ENCODE measurements at regions not wholly inside any gene's neighbourhood (a gene's known extent, or its start where the extent isn't known, plus 50 kb on each side); places are given as distances from the start of the nearest gene placed in this dataset.
A peak's percentile ranks its signal among the peaks of the same experiment; 100 is the strongest.

- DNase-seq (ENCODE audit: low spot score) = no peak
These were observed 315.7 kb upstream of the C11orf87 start for GRCh38 chr11:109106151-109106906.

DNA sequence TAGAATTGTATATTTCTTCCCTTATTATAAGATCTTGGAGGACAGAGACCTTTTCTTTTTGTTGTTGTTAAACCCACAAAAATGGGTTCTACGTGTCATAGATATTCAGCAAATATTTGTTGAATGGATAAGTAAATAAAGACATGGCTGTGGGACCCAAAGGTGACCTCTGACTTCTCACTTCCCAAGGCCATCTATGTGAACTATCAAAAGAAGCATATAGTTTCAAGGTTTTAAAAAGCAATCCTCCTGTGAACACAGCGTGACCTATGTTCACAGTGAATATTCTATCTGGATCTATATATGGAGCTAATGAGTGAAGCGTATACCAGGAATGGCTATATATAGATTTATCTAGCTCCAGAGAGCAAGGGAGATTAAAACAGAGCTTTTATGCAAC lies 312.8 kb upstream of the C11orf87 start:
- DNase-seq (ENCODE audit: low spot score) = no peak

DNA sequence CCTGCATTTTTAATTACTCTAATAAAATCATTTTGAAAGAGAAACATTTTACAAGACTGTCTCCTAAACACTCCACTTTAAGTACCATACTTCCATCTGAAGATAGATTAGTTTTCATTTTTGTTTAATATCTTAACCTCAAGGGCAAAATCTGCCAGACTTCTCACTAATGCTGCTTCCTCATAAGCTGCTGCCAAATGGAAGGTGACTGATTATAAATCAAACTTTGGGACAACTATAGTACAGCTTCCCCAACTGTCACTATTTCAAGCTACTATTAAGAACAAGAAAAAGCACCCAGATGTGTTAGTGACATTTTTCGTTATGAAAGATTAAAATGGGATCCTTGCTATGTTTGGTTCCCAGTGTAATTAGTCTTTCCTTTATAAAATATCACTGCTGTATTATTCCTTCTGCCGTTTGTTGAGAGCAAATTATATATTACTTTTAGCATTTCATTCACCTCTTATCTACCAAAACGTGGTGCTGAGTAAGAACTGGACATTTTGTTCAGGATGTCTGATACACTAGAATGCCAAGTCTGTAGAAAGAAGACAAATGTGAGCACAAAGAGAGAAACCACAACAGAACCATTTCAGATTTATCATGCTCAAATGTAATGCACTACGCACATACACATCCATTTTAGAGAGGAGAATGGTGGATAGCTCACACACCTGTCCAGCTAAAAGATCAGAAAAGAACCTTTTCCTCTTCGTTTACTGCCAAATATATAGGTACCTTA lies 312.2 kb upstream of the C11orf87 start:
- no peak for DNase-seq (ENCODE audit: low spot score)

- no peak for DNase-seq (ENCODE audit: low spot score)
These were observed 309.7 kb upstream of the C11orf87 start for GRCh38 chr11:109112261-109112660.

- DNase-seq (ENCODE audit: low spot score) = peak; percentile 2
These were observed 309.1 kb upstream of the C11orf87 start for GRCh38 chr11:109112821-109113280.

DNA sequence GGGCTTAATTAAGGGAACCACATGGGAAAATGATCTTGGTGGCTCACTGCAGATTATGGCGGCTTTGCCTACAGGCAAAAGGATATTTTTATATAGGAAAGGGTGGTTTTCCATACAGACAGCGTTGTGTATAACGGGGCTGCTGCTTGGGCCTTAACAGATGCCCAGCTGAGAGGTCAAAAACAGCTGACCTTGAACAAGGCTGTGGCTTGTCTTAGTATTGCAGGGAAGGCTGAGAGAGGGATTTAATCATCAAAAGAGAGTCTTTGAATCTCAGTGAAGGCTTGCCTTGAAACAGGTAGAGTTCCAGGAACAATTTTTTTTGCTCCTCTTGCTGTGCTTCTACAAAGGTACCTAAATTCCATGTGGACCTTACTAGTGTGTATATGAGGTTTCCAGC lies 301.6 kb upstream of the C11orf87 start:
- no peak for DNase-seq (ENCODE audit: low spot score)

GRCh38 chr11:109121173-109121932 lies 300.6 kb upstream of the C11orf87 start:
- DNase-seq (ENCODE audit: low spot score) = no peak

DNA sequence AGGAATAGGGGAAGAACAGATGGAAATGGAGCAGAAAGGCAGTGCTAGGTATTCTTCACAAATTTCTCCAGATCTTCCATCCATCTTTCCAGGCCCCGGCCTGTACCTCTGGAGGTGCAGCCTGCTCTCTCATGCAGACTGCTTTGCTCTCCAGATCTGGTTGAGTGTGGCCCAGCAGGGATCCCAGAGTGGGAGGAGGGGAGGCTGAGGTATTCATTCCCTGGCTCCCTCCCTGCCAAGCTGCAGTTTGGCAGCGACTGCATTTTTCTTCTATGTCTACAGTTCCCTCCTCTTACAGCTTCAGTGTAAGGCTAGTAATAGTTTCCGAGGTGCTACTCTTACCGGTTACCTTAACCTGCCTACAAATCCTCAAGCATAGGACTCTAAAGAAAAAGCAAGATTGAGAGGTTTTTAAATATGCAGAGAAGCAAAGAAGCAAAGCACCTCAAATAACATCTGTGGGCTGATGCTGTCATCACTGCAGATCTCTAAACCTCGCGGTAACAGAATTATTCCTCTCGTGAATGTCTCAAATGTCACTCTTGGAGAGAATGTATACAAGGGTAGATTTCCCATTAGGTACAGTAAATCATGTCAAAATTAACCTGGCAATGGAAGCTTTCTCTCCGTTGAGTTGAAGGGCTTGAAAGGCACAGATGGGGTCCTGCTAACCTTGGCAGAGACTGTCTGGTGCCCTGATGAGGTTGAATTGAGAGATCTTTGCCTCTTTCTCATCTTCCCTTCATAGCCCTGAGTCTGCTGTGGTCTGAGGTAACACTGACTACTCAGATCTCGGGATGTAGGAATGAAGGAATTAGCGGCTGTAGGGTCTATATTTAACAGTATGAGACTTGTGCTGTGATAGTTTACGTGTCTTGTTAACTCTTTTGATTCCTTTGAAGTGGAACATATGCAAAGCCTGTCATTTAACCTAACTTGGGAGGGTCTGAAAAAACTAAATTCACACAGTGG lies 297.9 kb upstream of the C11orf87 start:
- DNase-seq (ENCODE audit: low spot score) = peak; percentile 1

- no peak for DNase-seq (ENCODE audit: low spot score)
These were observed 291.1 kb upstream of the C11orf87 start for GRCh38 chr11:109130910-109131309.

DNA sequence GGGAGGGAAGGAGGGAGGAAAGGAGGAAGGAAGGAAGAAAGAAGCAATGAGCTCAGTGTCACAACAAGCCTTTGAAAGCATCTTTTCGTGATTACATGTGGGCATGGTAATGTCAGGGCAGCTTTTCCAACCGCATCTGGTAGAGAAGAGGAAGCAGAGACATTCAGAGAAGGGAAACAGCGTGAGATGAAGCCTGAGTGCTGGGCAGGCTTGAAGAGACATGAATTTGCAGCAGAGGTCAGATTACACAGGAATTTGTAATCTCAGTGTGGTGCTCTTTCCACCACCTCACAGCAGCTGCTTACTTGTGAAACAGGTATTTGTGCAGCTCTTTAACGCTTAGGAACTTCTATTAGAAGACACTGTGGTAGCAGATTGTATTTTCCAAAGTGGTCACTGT lies 289.5 kb upstream of the C11orf87 start:
- no peak for DNase-seq (ENCODE audit: low spot score)

- DNase-seq (ENCODE audit: low spot score) = no peak
These were observed 288.8 kb upstream of the C11orf87 start for GRCh38 chr11:109133159-109133558.

DNA sequence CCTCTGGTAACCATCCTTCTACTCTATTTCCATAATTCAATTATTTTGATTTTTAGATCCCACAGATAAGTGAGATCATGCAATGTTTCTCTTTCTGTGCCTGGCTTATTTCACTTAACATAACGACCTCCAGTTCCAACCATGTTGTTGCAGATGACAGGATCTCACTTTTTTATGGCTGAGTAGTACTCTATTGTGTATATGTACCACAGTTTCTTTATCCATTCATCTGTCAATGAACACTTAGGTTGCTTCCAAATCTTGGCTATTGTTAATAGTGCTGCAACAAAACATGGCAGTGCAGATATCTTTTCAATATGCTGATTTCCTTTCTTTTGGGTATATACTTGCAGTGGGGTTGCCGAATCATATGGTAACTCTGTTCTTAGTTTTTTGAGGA lies 286.4 kb upstream of the C11orf87 start:
- DNase-seq (ENCODE audit: low spot score) = no peak

DNA sequence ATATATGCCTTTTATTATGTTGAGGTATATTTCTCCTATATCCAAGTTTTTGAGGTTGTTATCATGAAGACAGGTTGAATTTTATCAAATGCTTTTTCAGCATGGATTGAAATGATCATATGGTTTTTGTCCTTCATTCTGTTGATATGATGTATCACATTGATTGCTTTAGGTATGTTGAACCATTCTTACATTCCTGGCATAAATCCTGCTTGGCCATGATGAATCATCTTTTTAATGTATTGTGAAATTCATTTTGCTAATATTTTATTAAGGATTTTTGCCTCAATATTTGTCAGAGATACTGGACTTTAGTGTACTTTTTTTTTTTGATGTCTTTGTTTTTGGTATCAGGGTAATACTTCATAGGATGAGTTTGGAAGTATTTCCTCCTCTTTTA lies 283.8 kb upstream of the C11orf87 start:
- DNase-seq (ENCODE audit: low spot score) = no peak

DNA sequence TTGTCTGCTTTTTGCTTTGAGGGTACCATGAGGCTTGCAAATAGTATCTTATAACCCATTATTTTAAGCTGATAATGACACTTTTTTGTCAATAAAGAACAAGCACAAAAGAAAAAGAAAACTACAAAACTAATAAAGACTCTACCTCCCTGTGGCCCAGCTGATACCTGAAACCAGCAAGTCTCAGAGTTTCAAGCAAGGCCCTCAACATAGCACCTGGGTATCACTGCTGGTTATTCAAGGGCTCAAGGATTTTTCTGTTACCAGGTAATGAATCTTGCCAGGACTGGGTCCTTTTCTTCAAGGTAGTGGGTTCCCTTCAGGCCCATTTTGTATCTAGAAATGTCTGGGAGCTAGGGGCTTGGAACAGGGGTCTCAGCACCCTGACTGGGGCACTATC lies 281.6 kb upstream of the C11orf87 start:
- no peak for DNase-seq (ENCODE audit: low spot score)

- no peak for DNase-seq (ENCODE audit: low spot score)
These were observed 281.0 kb upstream of the C11orf87 start for GRCh38 chr11:109140857-109141515.

GRCh38 chr11:109145287-109145686 lies 276.7 kb upstream of the C11orf87 start:
- no peak for DNase-seq (ENCODE audit: low spot score)

DNA sequence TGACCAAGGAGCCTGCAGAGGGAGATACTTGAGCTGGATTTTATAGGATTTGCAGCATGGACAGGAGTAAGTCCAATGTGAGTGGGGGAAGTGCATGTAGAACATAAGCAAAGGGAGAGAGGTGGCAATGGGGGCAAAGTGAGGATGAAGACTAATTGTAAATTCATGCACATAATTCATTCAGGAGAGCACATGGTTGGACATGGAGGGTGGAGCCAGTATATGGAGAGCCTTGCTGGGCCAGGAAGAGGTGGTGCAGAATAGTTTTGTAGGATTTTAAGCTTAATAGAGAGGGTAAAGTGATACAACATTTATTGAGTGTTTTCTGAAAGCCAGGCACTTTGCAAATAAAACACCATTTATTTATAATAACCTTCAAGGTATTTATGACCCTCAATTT lies 274.3 kb upstream of the C11orf87 start:
- no peak for DNase-seq (ENCODE audit: low spot score)

DNA sequence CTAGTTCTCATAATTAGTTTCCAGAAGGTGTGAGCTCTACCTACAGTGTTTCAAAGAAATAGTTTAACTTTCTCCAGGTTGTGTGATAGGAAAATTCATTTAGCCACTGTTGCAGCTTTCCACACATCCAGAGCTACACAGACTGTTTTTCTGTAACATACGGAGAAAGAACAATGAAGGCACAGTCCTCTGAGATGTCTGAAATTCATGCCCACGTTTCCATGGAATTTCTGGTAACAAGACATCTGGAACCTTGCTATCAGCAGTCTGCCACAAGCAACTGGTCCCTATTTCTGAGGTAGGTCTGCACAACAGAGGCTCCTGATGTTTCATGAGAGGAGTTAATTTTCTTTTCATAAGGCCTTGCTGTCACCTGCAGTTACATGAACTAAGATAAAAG lies 273.3 kb upstream of the C11orf87 start:
- DNase-seq (ENCODE audit: low spot score) = no peak

GRCh38 chr11:109150581-109150980 lies 271.4 kb upstream of the C11orf87 start:
- DNase-seq (ENCODE audit: low spot score) = no peak

DNA sequence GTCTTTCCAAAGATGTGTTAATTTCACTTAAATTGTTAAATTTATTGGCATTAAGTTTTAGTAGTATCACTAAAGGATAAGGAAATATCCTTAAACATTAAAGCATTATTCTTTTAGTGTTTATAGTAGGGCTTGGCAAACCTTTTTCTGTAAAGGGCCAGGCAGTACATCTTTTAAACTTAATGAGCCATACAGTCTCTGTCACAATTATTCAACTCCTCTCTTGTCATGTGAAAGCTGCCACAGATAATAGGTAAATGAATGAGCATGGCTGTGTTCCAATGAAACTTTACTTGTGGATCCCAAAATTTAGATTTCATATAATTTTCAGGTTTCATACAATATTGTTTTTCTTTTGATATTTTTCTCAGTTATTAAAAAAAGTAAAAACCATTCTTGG lies 268.2 kb upstream of the C11orf87 start:
- DNase-seq (ENCODE audit: low spot score) = no peak

DNA sequence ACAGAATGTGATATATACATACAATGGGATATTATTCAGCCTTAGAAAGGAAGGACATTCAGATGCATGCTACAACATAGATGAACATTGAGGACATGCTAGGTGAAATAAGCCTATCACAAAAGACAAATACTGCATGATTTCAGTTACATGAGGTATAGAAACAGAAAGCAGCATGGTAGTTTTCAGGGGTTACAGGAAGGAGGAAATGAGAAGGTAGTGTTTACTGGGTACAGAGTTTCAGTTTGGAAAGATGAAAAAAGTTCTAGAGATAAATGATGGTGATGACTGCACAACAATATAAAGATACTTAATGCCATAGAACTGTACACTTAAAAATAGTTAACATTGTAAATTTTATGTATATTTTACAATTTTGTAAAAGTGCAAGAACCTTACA lies 266.7 kb upstream of the C11orf87 start:
- no peak for DNase-seq (ENCODE audit: low spot score)
